ENCODE measurements at regions not wholly inside any gene's neighbourhood (a gene's known extent, or its start where the extent isn't known, plus 50 kb on each side); places are given as distances from the start of the nearest gene placed in this dataset.

DNA sequence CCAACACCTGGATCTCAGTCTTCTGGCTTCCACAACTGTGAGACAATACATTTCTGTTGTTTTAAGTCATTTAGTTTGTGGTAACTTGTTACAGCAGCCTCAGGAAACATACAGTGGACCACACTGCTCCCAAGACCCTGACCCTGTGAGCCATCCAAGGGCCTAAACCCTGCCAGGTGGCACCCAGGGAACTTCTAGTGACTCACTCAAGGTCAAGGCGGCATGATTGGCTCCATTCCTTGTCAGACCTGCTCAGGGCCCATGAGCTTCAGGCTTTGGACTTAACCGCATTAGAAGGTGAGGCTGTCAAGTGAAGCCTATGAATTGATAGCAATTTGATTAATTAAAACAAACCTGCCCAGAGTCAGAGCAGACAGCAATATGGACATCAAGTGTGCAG, 165.7 kb upstream of the MAMLD1 start:
- TF ChIP-seq, protein P1, sequence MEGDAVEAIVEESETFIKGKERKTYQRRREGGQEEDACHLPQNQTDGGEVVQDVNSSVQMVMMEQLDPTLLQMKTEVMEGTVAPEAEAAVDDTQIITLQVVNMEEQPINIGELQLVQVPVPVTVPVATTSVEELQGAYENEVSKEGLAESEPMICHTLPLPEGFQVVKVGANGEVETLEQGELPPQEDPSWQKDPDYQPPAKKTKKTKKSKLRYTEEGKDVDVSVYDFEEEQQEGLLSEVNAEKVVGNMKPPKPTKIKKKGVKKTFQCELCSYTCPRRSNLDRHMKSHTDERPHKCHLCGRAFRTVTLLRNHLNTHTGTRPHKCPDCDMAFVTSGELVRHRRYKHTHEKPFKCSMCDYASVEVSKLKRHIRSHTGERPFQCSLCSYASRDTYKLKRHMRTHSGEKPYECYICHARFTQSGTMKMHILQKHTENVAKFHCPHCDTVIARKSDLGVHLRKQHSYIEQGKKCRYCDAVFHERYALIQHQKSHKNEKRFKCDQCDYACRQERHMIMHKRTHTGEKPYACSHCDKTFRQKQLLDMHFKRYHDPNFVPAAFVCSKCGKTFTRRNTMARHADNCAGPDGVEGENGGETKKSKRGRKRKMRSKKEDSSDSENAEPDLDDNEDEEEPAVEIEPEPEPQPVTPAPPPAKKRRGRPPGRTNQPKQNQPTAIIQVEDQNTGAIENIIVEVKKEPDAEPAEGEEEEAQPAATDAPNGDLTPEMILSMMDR (IDR thresholded peaks at IDR 0.05), result no peak
- TF ChIP-seq POLR2A (IDR thresholded peaks at IDR 0.05), result no peak
